Ovary (tissue), 7 donors: ENCODE measurements at regions not wholly inside any gene's neighbourhood (a gene's known extent, or its start where the extent isn't known, plus 50 kb on each side); places are given as distances from the start of the nearest gene placed in this dataset.
"Not testable (repeated sequence)": the region's sequence is repeated elsewhere in the genome, so short reads cannot be mapped to it uniquely, and the experiment has no call there.

Source experiments
- DNase-seq, 5 donors: peaks; one replicate each; pipeline ENCODE4 v3.0.0-alpha.2; 2019 to 2020
- H3K27ac ChIP-seq, 2 donors: fragments of 200-600 bp; one replicate each; pipeline versions ENCODE4 v1.5.1 to v1.8.0; 2019 to 2022
- H3K27me3 ChIP-seq: fragments of 200-600 bp; one replicate; pipeline ENCODE4 v1.8.0; 2022
- H3K36me3 ChIP-seq: fragments of 200-600 bp; sonication (generic); one replicate; pipeline ENCODE4 v1.5.1; 2019
- H3K4me1 ChIP-seq: one replicate; pipeline ENCODE4 v1.8.1; 2013; ENCODE audit warnings: mild to moderate bottlenecking, moderate library complexity; ENCODE audit not compliant: insufficient read depth
- H3K4me3 ChIP-seq: fragments of 200-600 bp; sonication (generic); one replicate; pipeline ENCODE4 v1.5.1; 2017
- H3K9me3 ChIP-seq, 2 donors: fragments of 200-600 bp in 1 of 2; sonication (generic) in 1 of 2; one replicate each; pipeline versions ENCODE4 v1.5.1 to v1.8.1; 2013 to 2019; ENCODE audit warnings: mild to moderate bottlenecking in 1 of 2, moderate library complexity in 1 of 2
- CTCF ChIP-seq, 3 donors: fragments of 450-650 bp in 2 of 3; fragments of 200-600 bp in 1 of 3; IDR thresholded peaks; one replicate each; pipeline versions ENCODE4 v1.5.1 to v1.8.0; 2016 to 2022; ENCODE audit warnings: antibody characterized with exemption in 3 of 3, mild to moderate bottlenecking in 1 of 3
- EP300 ChIP-seq: sonication (generic); formaldehyde crosslinking; IDR thresholded peaks from one replicate; pipeline ENCODE4 v1.6.1; 2017; ENCODE audit warnings: antibody characterized with exemption
- POLR2A ChIP-seq: fragments of 450-650 bp; IDR thresholded peaks from one replicate; pipeline ENCODE4 v1.6.1; 2017; ENCODE audit warnings: antibody characterized with exemption, mild to moderate bottlenecking, moderate library complexity
- WGBS, 3 donors: extraction: QIAGEN DNeasy Blood & Tissue Kit in 1 of 3; methylation state at CpG; one replicate each; pipeline versions ENCODE4 v1.1.5 to v1.1.7; 2013 to 2017; 5-methylcytosine and 5-hydroxymethylcytosine counted together
- intact Hi-C, 4 donors: fragments of 100-400 bp; cut with DNase I; formaldehyde crosslinking; loops; one replicate each; pipeline versions ENCODE4 v1.11.0 to v1.15.1; 2022 to 2023
- donor health status: DM: no; HTN: no; CAD: no; lungs with moderate emphysema.
- donor health status: DM: no; HTN: no; CAD: no.
- donor health status: Bipolar disorder and iron deficiency.
- donor health status: DM: no; HTN: no; CAD: no.
- donor health status: DM: yes; HTN: yes; CAD: no.

- intact Hi-C loops, result no loop called here
- TF ChIP-seq EP300 (no peak), POLR2A (no peak), CTCF (IDR thresholded peaks at IDR 0.05) (no peak)
- H3K4me3 ChIP-seq, result no peak overlapping the region
- no peaks in the 10 kb centered on the region for H3K36me3 ChIP-seq
- 23 to 29% (median 24%) methylated on average over 1 of the region's 1 CpG for WGBS, 3 donors
- no peaks in the 10 kb centered on the region for H3K4me1 ChIP-seq
- DNase-seq, result no peak
- H3K27ac ChIP-seq, result no peak overlapping the region
- H3K27me3 ChIP-seq, result no peaks in the 10 kb centered on the region
- no peaks in the 10 kb centered on the region for H3K9me3 ChIP-seq
Measured at GRCh38 chr15:59812889-59813288, 123.8 kb upstream of the BNIP2 start.

GRCh38 chr15:59812250-59812870 lies 123.2 kb upstream of the BNIP2 start:
- Histone ChIP-seq H3K36me3 (no peaks in the 10 kb centered on the region), H3K9me3 (no peaks in the 10 kb centered on the region), H3K4me1 (no peaks in the 10 kb centered on the region), H3K27me3 (no peaks in the 10 kb centered on the region), H3K4me3 (no peak overlapping the region), H3K27ac (no peak overlapping the region)
- TF ChIP-seq CTCF (IDR thresholded peaks at IDR 0.05), result no peak
- no peak for TF ChIP-seq POLR2A
- TF ChIP-seq EP300, result no peak
- intact Hi-C loops, result no loop called here
- 15 to 25% (median 15%) methylated on average over 15 of the region's 15 CpGs for WGBS, 3 donors
- DNase-seq, result no peak

- intact Hi-C loops, H3K27ac ChIP-seq, H3K9me3 ChIP-seq, DNase-seq, H3K4me1 ChIP-seq, H3K36me3 ChIP-seq, H3K27me3 ChIP-seq, H3K4me3 ChIP-seq: not testable (repeated sequence)
- 48 to 50% (median 49%) methylated on average over 19 of the region's 19 CpGs for WGBS, 3 donors
Measured at GRCh38 chr15:59803293-59803966, 114.3 kb upstream of the BNIP2 start.

- Histone ChIP-seq H3K27ac (no peak overlapping the region), H3K27me3 (no peaks in the 10 kb centered on the region), H3K36me3 (no peaks in the 10 kb centered on the region), H3K4me1 (no peaks in the 10 kb centered on the region), H3K9me3 (no peaks in the 10 kb centered on the region), H3K4me3 (no peak overlapping the region)
- no peak for DNase-seq
- intact Hi-C loops, result no loop called here
- 63 to 72% (median 68%) methylated on average over 1 of the region's 1 CpG for WGBS, 3 donors
- TF ChIP-seq EP300, result no peak
- no peak for TF ChIP-seq POLR2A
- TF ChIP-seq CTCF (IDR thresholded peaks at IDR 0.05), result no peak
Measured at GRCh38 chr15:59801649-59802048, 112.5 kb upstream of the BNIP2 start.

GRCh38 chr15:59798605-59798917 lies 109.4 kb upstream of the BNIP2 start:
- intact Hi-C loops, result no loop called here
- H3K4me1 ChIP-seq, result no peaks in the 10 kb centered on the region
- no peak overlapping the region for H3K27ac ChIP-seq
- no peak for DNase-seq
- no peak overlapping the region for H3K4me3 ChIP-seq
- no peak for TF ChIP-seq CTCF (IDR thresholded peaks at IDR 0.05)
- TF ChIP-seq EP300, result no peak
- no peak for TF ChIP-seq POLR2A
- H3K9me3 ChIP-seq, result no peaks in the 10 kb centered on the region
- no peaks in the 10 kb centered on the region for H3K27me3 ChIP-seq
- WGBS, 3 donors, result 38 to 58% (median 47%) methylated on average over 5 of the region's 5 CpGs
- no peaks in the 10 kb centered on the region for H3K36me3 ChIP-seq
